Stimulated activated CD4-positive, alpha-beta T cell treated with anti-CD3 and anti-CD28 coated beads, Interleukin-15, amount 100 ng/mL, for 24 hours (primary cell): ENCODE measurements at regions not wholly inside any gene's neighbourhood (a gene's known extent, or its start where the extent isn't known, plus 50 kb on each side); places are given as distances from the start of the nearest gene placed in this dataset.
"Not testable (repeated sequence)": the region's sequence is repeated elsewhere in the genome, so short reads cannot be mapped to it uniquely, and the experiment has no call there.

Experiments used
- DNase-seq: peaks from one replicate; pipeline ENCODE4 v3.0.0-alpha.2; 2020

- DNase-seq = not testable (repeated sequence)
These were observed 393.9 kb downstream of the ZNF674 start for GRCh38 chrX:46151332-46151731.

DNA sequence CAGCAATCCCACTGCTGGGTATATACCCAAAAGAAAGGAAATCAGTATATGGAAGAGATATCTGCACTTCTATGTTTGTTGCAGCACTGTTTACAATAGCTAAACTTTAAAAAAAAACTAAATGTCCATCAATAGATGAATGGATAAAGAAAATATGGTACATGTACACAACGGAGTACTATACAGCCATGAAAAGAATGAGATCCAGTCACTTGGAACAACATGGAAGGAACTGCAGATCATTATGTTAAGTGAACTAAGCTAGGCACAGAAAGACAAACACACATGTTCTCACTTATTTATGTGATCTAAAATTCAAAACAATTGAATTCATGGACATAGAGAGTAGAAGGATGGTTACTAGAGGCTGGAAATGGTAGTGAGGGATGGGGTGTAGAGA, 400.7 kb downstream of the ZNF674 start:
- no peak for DNase-seq

DNA sequence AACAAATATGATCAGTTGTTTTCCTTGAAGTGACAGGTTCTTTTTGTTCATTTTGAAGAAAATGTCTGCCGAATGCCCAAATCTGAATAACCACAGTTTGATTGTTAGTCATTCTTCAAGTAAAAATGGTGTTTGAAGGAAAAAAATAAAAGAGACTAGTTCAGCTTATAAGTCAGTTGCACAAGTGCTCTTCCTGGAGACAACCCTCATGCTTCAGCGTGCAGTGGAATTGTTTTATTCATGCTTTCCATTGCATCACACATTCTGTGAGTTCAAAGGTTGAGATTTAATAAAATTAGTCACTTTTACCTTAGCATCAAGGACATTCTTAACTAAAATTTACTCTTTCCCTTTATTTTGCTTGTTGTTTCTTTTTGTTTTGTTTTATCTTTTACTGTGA, 404.9 kb downstream of the ZNF674 start:
- peak; percentile 4 for DNase-seq

DNA sequence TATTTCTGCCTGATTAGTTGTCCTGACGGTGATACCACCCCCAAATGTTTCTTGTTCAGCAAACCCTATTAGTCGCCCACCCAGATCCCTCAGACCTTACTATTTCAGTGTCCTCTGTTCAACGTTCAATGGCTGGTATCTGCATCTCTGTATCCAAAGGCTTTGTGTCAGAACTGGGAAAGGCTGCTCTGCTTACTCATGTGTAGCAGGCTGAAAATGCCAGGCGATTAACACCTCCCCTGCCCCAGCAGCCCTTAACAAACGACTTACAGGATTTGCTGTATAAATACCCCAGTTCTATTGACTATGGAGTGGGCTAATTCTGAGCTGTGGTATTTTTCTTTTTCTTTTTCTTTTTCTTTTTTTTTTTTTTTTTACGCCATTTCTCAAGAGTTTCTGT, 415.0 kb downstream of the ZNF674 start:
- DNase-seq = no peak

DNA sequence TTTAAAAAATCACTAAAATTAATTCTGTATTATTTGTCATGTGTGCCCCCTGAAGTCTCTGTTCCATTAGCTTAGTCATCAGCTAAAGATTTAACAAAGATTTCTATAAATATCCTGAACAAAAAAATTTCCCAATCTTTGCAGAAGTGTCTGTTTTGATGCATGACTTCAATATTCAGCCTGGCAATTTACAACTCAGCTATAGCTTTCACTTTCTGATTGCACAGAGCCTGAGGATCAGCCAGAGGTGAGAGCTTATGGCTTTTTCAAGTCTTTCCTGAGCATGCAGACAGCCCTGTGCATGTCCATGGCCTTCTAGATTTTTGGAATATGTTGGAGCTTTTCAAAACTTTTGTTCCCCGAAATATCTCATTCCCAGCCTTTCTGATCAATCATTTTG, 420.1 kb downstream of the ZNF674 start:
- DNase-seq = no peak

DNA sequence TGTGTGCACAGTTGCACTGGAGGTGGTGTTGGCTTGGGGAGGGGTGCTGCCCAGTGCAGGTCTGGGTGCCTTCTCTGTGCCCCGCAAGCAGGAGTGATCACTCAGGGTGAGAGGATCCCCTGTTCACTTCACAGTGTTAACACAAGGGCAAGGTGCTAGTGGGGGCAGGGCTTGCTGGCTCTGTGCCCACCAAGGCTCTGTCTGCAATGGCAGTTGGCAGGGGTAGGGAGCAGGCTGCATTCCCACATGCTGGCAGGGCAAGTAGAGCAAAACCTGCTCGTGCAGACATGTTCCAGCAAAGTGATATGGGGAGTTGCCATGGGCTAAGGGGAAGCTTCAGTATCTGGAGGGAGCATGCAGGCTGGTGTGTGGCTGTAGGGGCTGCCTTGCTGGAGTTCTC, 428.0 kb downstream of the ZNF674 start:
- no peak for DNase-seq

DNA sequence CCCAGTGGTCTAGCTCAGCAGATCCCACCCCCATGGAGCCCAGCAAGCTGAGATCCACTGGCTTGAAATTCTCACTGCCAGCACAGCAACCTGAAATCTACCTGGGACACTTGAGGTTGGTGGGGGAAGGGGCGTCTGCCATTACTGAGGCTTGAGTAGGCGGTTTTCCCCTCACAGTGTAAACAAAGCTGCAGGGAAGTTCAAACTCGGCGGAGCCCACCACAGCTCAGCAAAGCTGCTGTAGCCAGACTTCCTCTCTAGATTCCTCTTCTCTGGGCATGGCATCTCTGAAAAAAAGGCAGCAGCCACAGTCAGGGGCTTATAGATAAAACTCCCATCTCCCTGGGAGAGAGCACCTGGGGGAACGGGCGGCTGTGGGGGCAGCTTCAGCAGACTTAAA, 457.9 kb downstream of the ZNF674 start:
- not testable (repeated sequence) for DNase-seq

- not testable (repeated sequence) for DNase-seq
These were observed 465.1 kb downstream of the ZNF674 start for GRCh38 chrX:46080121-46080520.

DNA sequence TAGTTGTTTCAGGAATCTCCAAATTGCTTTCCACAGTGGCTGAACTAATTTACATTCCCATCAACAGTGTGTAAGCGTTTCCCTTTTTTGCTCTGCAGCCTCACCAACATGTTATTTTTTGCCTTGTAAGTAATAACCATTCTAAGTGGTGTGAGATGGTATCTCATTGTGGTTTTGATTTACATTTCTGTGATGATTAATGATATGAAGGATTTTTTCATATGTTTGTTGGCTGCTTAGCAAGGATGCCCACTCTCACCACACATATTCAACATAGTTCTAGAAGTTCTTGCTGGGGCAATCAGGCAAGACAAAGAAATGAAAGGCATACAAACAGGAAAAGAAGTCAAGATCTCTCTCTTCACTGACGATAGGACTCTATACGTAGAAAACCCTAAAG, 472.4 kb downstream of the ZNF674 start:
- DNase-seq = no peak

- DNase-seq = no peak
These were observed 472.8 kb downstream of the ZNF674 start for GRCh38 chrX:46072372-46072771.

DNA sequence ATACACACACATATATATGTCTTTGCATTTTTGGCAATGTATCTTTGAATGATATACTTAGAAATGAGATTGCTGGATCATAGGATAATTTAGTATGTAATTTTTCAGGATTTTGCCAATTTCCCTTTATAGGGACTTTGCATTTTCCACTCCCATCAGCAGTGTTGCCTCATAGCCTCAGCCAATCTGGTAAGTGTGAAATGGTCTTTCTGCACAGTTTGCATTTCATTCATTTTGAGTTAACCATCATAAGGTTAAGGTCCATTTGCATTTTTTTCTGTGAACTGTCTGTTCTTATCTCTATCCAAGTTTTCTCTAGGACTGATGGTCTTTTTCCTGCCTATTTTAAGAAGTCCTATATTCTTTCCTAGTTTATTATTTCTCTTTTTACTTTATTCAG, 474.8 kb downstream of the ZNF674 start:
- no peak for DNase-seq

DNA sequence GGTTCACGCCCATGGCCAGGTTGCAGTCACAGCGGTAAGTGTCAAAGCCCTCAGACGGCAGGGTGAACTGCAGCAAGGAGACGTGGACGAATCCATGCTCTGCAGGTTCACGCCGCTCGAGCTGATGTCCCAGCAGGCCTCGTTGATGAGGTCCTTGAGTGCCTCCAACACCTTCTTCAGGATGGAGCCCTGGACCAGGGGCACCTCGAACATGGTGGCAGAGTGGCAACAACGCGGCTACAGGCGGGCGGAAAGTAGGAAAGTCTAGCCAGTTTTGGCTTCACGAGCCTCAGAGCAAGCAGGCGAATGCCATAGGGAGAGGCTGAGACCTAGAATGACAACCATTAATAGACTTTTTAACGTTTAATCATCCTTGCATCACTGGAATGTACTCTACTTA, 485.9 kb downstream of the ZNF674 start:
- DNase-seq = no peak

- DNase-seq = no peak
These were observed 500.7 kb downstream of the ZNF674 start for GRCh38 chrX:46044486-46044885.

GRCh38 chrX:46040001-46040400, 505.2 kb downstream of the ZNF674 start:
- DNase-seq = no peak

GRCh38 chrX:46039526-46039925, 505.7 kb downstream of the ZNF674 start:
- DNase-seq = no peak

- DNase-seq = no peak
These were observed 508.7 kb downstream of the ZNF674 start for GRCh38 chrX:46036508-46036907.

GRCh38 chrX:46034868-46035267, 510.4 kb downstream of the ZNF674 start:
- no peak for DNase-seq

GRCh38 chrX:46029777-46030176, 515.4 kb downstream of the ZNF674 start:
- DNase-seq = no peak

- no peak for DNase-seq
These were observed 528.9 kb downstream of the ZNF674 start for GRCh38 chrX:46016296-46016695.

DNA sequence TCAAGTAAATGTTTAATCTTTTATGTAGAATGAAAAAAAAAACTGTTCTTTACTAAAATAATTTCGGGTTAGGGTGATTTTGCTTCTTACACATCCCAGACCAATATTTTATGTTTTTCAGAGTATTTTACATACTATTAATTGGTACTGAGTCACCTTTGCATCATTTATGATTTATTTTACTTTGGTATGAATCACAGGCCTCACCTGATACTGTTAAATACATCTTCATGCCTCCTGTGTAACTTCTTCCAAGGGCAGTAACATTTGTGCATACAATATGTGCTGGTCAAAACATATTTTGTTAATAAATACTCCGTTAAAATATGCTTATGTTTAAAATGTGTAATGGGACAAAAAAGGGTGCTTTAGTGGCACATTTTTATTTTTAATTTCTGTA, 529.6 kb downstream of the ZNF674 start:
- no peak for DNase-seq

- DNase-seq = no peak
These were observed 552.7 kb downstream of the ZNF674 start for GRCh38 chrX:45992402-45993123.

- DNase-seq = no peak
These were observed 558.2 kb downstream of the ZNF674 start for GRCh38 chrX:45986971-45987370.

- DNase-seq = no peak
These were observed 559.1 kb downstream of the ZNF674 start for GRCh38 chrX:45986081-45986480.

DNA sequence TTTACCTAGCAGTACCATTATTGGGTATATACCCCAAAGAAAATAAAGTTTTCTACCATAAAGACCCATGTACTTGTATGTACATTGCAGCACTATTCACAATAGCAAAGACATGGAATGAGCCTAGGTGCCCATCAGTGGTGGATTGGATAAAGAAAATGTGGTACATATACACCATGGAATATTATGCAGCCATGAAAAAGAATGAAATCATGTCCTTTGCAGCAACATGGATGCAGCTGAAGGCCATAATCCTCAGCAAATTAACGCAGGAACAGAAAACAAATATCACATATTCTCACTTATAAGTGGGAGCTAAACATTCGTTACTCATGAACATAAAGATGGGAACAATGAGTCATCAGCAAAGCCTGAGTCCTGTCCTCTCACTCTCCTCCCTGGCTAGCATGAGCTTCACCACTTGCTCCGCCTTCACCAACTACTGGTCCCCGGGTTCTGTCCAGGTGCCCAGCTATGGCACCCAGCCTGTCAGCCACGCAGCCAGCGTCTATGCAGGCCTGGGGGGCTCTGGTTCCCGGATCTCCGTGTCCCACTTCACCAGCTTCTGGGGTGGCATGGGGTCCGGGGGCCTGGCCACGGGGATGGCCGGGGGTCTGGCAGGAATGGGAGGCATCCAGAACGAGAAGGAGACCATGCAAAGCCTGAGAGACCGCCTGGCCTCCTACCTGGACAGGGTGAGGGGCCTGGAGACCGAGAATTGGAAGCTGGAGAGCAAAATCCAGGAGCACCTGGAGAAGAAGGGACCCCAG, 562.1 kb downstream of the ZNF674 start:
- not testable (repeated sequence) for DNase-seq

- no peak for DNase-seq
These were observed 564.5 kb downstream of the ZNF674 start for GRCh38 chrX:45980726-45981125.
